ENCODE measurements at regions not wholly inside any gene's neighbourhood (a gene's known extent, or its start where the extent isn't known, plus 50 kb on each side); places are given as distances from the start of the nearest gene placed in this dataset.

DNA sequence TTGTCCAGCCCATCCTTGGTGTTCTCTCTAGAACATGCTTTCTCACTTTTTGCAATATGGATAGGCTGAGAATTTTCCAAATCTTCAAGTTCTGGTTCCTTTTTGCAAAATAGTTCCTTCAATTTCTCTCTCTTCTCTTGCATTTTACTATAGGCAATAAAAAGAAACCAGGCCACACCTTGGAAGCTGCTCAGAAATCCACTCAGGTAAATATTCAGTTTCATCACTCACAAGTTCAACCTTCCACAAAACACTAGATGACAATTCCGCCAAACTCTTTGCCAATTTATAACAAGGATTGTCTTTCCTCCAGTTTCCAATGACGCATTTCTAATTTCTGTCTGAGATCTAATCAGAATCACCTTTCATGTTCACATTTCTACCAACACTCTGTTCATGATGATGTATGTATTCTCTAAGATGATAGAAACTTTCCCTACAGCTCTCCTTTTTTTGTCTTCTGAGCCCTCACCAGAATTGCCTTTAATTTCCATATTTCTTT lies 204.2 kb upstream of the PIK3R1 start:
- TF ChIP-seq CREB1 (IDR thresholded peaks at IDR 0.05; ENCODE audit: low read depth) = no peak
- TF ChIP-seq LARP7 (IDR thresholded peaks at IDR 0.05) = no peak
- no peak for TF ChIP-seq POLR2AphosphoS5 (IDR thresholded peaks at IDR 0.05; ENCODE audit: low read length)
- TF ChIP-seq BACH1 (IDR thresholded peaks at IDR 0.05; ENCODE audit: borderline replicate concordance) = no peak
- no peak for TF ChIP-seq CBX5 (IDR thresholded peaks at IDR 0.05; ENCODE audit: low read depth)
- ATAC-seq (no peak), DNase-seq (ENCODE audit: low read depth, low spot score) (no peak), FAIRE-seq (no peak)
- Histone ChIP-seq H3K27ac (ENCODE audit: control insufficient read depth, insufficient read depth) (no peak overlapping the region), H3K79me2 (ENCODE audit: control insufficient read depth, insufficient read depth, low read length) (no peaks in the 10 kb centered on the region), H3K4me1 (ENCODE audit: control insufficient read depth, insufficient read depth, low read length) (no peaks in the 10 kb centered on the region), H3K27me3 (replicated peaks in 1 of 2; ENCODE audit: control insufficient read depth in 2 of 2, insufficient read depth in 2 of 2, low read length in 1 of 2) (no peaks in the 10 kb centered on the region; a peak in 1 of 4 replicates), H4K20me1 (ENCODE audit: control insufficient read depth, insufficient read depth) (no peaks in the 10 kb centered on the region), H2AFZ (ENCODE audit: control insufficient read depth, low read depth, low read length) (no peak overlapping the region), H3K4me2 (ENCODE audit: control insufficient read depth, insufficient read depth) (no peak overlapping the region), H3K4me3 (no peak overlapping the region), H3K36me3 (ENCODE audit: control insufficient read depth in 2 of 2, insufficient read depth in 2 of 2, low read length in 1 of 2) (no peaks in the 10 kb centered on the region), H3K9me3 (replicated peaks; ENCODE audit: control insufficient read depth, insufficient read depth, low read length) (no peaks in the 10 kb centered on the region), H3K9ac (ENCODE audit: control insufficient read depth, insufficient read depth, low read length) (no peak overlapping the region)
- POLR2A ChIA-PET = no interaction called here
- intact Hi-C loops (cut with micrococcal nuclease; ENCODE audit: unreplicated experiment) = no loop called here
- WGBS (ENCODE audit: insufficient coverage, insufficient replicate concordance, low lambda C conversion rate, missing lambda C conversion rate) = 79% methylated on average over 2 of the region's 2 CpGs
- in situ Hi-C loops (cut with MboI) = no loop called here
- BruUV-seq (replicated peaks) = no TSS peak
- SMC1A ChIA-PET (ENCODE audit: uncharacterized antibody, unreplicated experiment) = no interaction called here
- CTCF ChIA-PET = no interaction called here
- RAD21 ChIA-PET (ENCODE audit: unreplicated experiment) = no interaction called here

DNA sequence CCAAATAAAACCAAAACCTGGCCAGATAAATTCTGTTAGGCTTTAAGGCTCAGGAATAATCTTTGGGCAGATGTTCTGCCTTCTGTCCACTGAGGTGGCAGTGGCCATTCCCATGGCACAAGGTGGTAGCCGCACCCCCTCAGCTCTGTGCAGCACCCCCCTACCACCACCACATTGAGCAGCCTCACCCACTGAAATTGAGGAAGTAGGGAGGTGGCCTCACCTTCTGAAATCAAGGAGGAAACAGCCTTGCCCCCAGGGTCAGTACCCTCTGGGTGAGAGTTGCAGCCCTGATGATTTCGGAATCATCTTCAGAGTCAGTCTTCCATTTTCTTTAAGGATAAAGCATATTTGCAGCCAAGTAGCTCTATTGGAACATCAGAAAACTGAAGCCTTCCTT lies 204.8 kb upstream of the PIK3R1 start:
- no peak overlapping the region for H3K4me2 ChIP-seq (ENCODE audit: control insufficient read depth, insufficient read depth)
- no TSS peak for BruUV-seq (replicated peaks)
- no peak overlapping the region for H3K9ac ChIP-seq (ENCODE audit: control insufficient read depth, insufficient read depth, low read length)
- FAIRE-seq (no peak), DNase-seq (ENCODE audit: low read depth, low spot score) (no peak), ATAC-seq (no peak)
- no peaks in the 10 kb centered on the region for H3K79me2 ChIP-seq (ENCODE audit: control insufficient read depth, insufficient read depth, low read length)
- 65% methylated on average over 2 of the region's 2 CpGs for WGBS (ENCODE audit: insufficient coverage, insufficient replicate concordance, low lambda C conversion rate, missing lambda C conversion rate)
- TF ChIP-seq, protein P1, sequence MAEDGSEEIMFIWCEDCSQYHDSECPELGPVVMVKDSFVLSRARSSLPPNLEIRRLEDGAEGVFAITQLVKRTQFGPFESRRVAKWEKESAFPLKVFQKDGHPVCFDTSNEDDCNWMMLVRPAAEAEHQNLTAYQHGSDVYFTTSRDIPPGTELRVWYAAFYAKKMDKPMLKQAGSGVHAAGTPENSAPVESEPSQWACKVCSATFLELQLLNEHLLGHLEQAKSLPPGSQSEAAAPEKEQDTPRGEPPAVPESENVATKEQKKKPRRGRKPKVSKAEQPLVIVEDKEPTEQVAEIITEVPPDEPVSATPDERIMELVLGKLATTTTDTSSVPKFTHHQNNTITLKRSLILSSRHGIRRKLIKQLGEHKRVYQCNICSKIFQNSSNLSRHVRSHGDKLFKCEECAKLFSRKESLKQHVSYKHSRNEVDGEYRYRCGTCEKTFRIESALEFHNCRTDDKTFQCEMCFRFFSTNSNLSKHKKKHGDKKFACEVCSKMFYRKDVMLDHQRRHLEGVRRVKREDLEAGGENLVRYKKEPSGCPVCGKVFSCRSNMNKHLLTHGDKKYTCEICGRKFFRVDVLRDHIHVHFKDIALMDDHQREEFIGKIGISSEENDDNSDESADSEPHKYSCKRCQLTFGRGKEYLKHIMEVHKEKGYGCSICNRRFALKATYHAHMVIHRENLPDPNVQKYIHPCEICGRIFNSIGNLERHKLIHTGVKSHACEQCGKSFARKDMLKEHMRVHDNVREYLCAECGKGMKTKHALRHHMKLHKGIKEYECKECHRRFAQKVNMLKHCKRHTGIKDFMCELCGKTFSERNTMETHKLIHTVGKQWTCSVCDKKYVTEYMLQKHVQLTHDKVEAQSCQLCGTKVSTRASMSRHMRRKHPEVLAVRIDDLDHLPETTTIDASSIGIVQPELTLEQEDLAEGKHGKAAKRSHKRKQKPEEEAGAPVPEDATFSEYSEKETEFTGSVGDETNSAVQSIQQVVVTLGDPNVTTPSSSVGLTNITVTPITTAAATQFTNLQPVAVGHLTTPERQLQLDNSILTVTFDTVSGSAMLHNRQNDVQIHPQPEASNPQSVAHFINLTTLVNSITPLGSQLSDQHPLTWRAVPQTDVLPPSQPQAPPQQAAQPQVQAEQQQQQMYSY (CRISPR knock-in tag; IDR thresholded peaks at IDR 0.05) = no peak
- TF ChIP-seq RBBP5 (conservative IDR thresholded peaks at IDR 0.05) (no peak), LARP7 (IDR thresholded peaks at IDR 0.05) (no peak), FOS (IDR thresholded peaks at IDR 0.05; ENCODE audit: borderline replicate concordance, extremely low read depth, insufficient read length) (no peak), NR2F1 (conservative IDR thresholded peaks at IDR 0.05) (no peak), NFIC (IDR thresholded peaks at IDR 0.05; ENCODE audit: low read depth, low read length) (no peak)
- TF ChIP-seq, protein P2, sequence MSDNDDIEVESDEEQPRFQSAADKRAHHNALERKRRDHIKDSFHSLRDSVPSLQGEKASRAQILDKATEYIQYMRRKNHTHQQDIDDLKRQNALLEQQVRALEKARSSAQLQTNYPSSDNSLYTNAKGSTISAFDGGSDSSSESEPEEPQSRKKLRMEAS (IDR thresholded peaks at IDR 0.05; ENCODE audit: low read depth, low read length) = no peak
- SMC1A ChIA-PET (ENCODE audit: uncharacterized antibody, unreplicated experiment) = no interaction called here
- no peaks in the 10 kb centered on the region for H3K9me3 ChIP-seq (replicated peaks; ENCODE audit: control insufficient read depth, insufficient read depth, low read length)
- RAD21 ChIA-PET (ENCODE audit: unreplicated experiment) = no interaction called here
- no peak overlapping the region for H3K4me3 ChIP-seq
- in situ Hi-C loops (cut with MboI) = no loop called here
- intact Hi-C loops (cut with micrococcal nuclease; ENCODE audit: unreplicated experiment) = no loop called here
- POLR2A ChIA-PET = no interaction called here
- no peaks in the 10 kb centered on the region for H3K4me1 ChIP-seq (ENCODE audit: control insufficient read depth, insufficient read depth, low read length)
- no peak overlapping the region for H3K27ac ChIP-seq (ENCODE audit: control insufficient read depth, insufficient read depth)
- H3K36me3 ChIP-seq (ENCODE audit: control insufficient read depth in 2 of 2, insufficient read depth in 2 of 2, low read length in 1 of 2) = no peaks in the 10 kb centered on the region
- H2AFZ ChIP-seq (ENCODE audit: control insufficient read depth, low read depth, low read length) = no peak overlapping the region
- CTCF ChIA-PET = no interaction called here
- H4K20me1 ChIP-seq (ENCODE audit: control insufficient read depth, insufficient read depth) = no peaks in the 10 kb centered on the region
- H3K27me3 ChIP-seq (replicated peaks in 1 of 2; ENCODE audit: control insufficient read depth in 2 of 2, insufficient read depth in 2 of 2, low read length in 1 of 2) = no peaks in the 10 kb centered on the region; a peak in 1 of 4 replicates
